GM18499 (cell line): ENCODE measurements at regions not wholly inside any gene's neighbourhood (a gene's known extent, or its start where the extent isn't known, plus 50 kb on each side); places are given as distances from the start of the nearest gene placed in this dataset.
"Not testable (repeated sequence)": the region's sequence is repeated elsewhere in the genome, so short reads cannot be mapped to it uniquely, and the experiment has no call there.

ENCODE experiments used
- ATAC-seq: cut with Tn5 transposase; IDR thresholded peaks from one replicate; pipeline ENCODE4 v1.9.1; 2021; ENCODE audit warnings: moderate number of reproducible peaks; ENCODE audit not compliant: insufficient read depth, unreplicated experiment

GRCh38 chr4:126529997-126530396 is 1102.8 kb upstream of the INTU start:
- ATAC-seq = no peak

- no peak for ATAC-seq
These were observed 1101.7 kb upstream of the INTU start for GRCh38 chr4:126530996-126531585.

GRCh38 chr4:126532527-126532926 is 1100.2 kb upstream of the INTU start:
- ATAC-seq = no peak

GRCh38 chr4:126533146-126533805 is 1099.5 kb upstream of the INTU start:
- no peak for ATAC-seq

- no peak for ATAC-seq
These were observed 1093.0 kb upstream of the INTU start for GRCh38 chr4:126539771-126540170.

GRCh38 chr4:126541820-126542219 is 1090.9 kb upstream of the INTU start:
- no peak for ATAC-seq

GRCh38 chr4:126544276-126544675 is 1088.5 kb upstream of the INTU start:
- ATAC-seq = no peak

GRCh38 chr4:126546197-126546596 is 1086.6 kb upstream of the INTU start:
- not testable (repeated sequence) for ATAC-seq

GRCh38 chr4:126547352-126547751 is 1085.4 kb upstream of the INTU start:
- no peak for ATAC-seq

- ATAC-seq = no peak
These were observed 1083.9 kb upstream of the INTU start for GRCh38 chr4:126548890-126549289.

GRCh38 chr4:126552321-126552720 is 1080.4 kb upstream of the INTU start:
- no peak for ATAC-seq

- no peak for ATAC-seq
These were observed 1079.5 kb upstream of the INTU start for GRCh38 chr4:126553248-126553647.

GRCh38 chr4:126558596-126558995 is 1074.2 kb upstream of the INTU start:
- no peak for ATAC-seq

GRCh38 chr4:126559961-126560360 is 1072.8 kb upstream of the INTU start:
- no peak for ATAC-seq

GRCh38 chr4:126560794-126561193 is 1072.0 kb upstream of the INTU start:
- ATAC-seq = no peak

- no peak for ATAC-seq
These were observed 1069.4 kb upstream of the INTU start for GRCh38 chr4:126563389-126563788.

GRCh38 chr4:126564283-126564854 is 1068.4 kb upstream of the INTU start:
- no peak for ATAC-seq

- no peak for ATAC-seq
These were observed 1063.8 kb upstream of the INTU start for GRCh38 chr4:126568652-126569570.

- ATAC-seq = no peak
These were observed 1060.5 kb upstream of the INTU start for GRCh38 chr4:126572264-126572663.

- ATAC-seq = no peak
These were observed 1050.0 kb upstream of the INTU start for GRCh38 chr4:126582737-126583136.

- no peak for ATAC-seq
These were observed 1049.2 kb upstream of the INTU start for GRCh38 chr4:126583509-126583908.
